ENCODE measurements at regions not wholly inside any gene's neighbourhood (a gene's known extent, or its start where the extent isn't known, plus 50 kb on each side); places are given as distances from the start of the nearest gene placed in this dataset.

GRCh38 chr21:26394341-26394740, 178.7 kb downstream of the CYYR1 start (continued):
- TF ChIP-seq GMEB1 (CRISPR knock-in tag; IDR thresholded peaks at IDR 0.05) (no peak), HMG20B (CRISPR knock-in tag; IDR thresholded peaks at IDR 0.05) (no peak)
- TF ChIP-seq, protein P1, sequence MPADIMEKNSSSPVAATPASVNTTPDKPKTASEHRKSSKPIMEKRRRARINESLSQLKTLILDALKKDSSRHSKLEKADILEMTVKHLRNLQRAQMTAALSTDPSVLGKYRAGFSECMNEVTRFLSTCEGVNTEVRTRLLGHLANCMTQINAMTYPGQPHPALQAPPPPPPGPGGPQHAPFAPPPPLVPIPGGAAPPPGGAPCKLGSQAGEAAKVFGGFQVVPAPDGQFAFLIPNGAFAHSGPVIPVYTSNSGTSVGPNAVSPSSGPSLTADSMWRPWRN (IDR thresholded peaks at IDR 0.05; ENCODE audit: low read depth): no peak

DNA sequence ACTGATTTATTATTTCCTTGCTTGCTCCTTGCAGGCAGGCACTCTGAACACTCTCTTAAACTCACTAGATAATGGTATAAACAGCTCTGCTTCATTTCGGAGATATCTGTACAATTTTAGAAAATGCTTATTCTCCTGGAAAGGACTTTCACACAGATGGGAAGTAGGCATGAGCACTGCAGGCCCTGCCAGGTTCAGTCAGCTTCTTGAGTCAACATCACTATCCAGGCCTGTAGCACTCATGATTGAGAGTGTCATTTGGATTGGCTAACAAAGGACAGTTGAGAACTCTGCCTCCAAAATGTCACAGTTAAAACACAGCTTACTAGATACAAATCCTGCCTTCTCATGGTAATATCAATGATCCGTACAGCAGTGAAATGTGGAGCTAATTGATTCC, 181.9 kb downstream of the CYYR1 start:
- intact Hi-C loops (cut with micrococcal nuclease) (no loop called here), in situ Hi-C loops (cut with MboI) (no loop called here)
- whole genome bisulfite sequencing (ENCODE audit: insufficient coverage, low coverage, missing lambda C conversion rate): 0% methylated on average over 2 of the region's 2 CpGs
- Histone ChIP-seq H3K79me2 (ENCODE audit: control insufficient read depth, insufficient read depth, low read length) (no peaks in the 10 kb centered on the region), H2AFZ (ENCODE audit: low read depth, low read length) (no peak overlapping the region), H4K20me1 (replicated peaks; ENCODE audit: control insufficient read depth, insufficient read depth, low read length) (no peaks in the 10 kb centered on the region), H3K4me3 (no peak overlapping the region), H3K4me1 (replicated peaks in 1 of 2; ENCODE audit: control insufficient read depth in 2 of 2, insufficient read depth in 2 of 2, low read length in 2 of 2) (no peaks in the 10 kb centered on the region), H3K9me1 (ENCODE audit: control insufficient read depth, insufficient read depth, low read length) (no peaks in the 10 kb centered on the region), H3K9ac (ENCODE audit: insufficient read depth in 1 of 2, low read depth in 2 of 2, low read length in 2 of 2) (no peak overlapping the region), H3K4me2 (ENCODE audit: insufficient read depth, low read length) (no peak overlapping the region), H3K27ac (ENCODE audit: extremely low read depth, low read depth, low read length) (no peak overlapping the region), H3K36me3 (ENCODE audit: control insufficient read depth, insufficient read depth, low read length) (no peaks in the 10 kb centered on the region), H3K27me3 (ENCODE audit: control insufficient read depth in 2 of 2, insufficient read depth in 2 of 2, low read length in 2 of 2) (no peaks in the 10 kb centered on the region), H3K9me3 (replicated peaks; ENCODE audit: control insufficient read depth, insufficient read depth, low read depth, low read length) (peaks cover 2% of the 10 kb centered on the region; the same call in 1 of the 2 replicates)
- ATAC-seq (no peak), DNase-seq (ENCODE audit: extremely low read depth in 1 of 4, low spot score in 3 of 4) (no peak), FAIRE-seq (no peak)
- POLR2A ChIA-PET: no interaction called here
- no peak for TF ChIP-seq MECOM (CRISPR knock-in tag; IDR thresholded peaks at IDR 0.05)
- no peak for TF ChIP-seq E2F5 (CRISPR knock-in tag; IDR thresholded peaks at IDR 0.05)
- TF ChIP-seq ZNF780A (CRISPR knock-in tag; IDR thresholded peaks at IDR 0.05): no peak
- no peak for TF ChIP-seq STAT5A (IDR thresholded peaks at IDR 0.05; ENCODE audit: borderline replicate concordance, low read length)
- TF ChIP-seq ZNF436 (CRISPR knock-in tag; IDR thresholded peaks at IDR 0.05): no peak
- TF ChIP-seq ZNF316 (IDR thresholded peaks at IDR 0.05): no peak
- no peak for TF ChIP-seq ZNF175 (CRISPR knock-in tag; IDR thresholded peaks at IDR 0.05; ENCODE audit: low read depth)
- TF ChIP-seq XRCC5 (IDR thresholded peaks at IDR 0.05; ENCODE audit: low read depth, low read length): no peak
- no peak for TF ChIP-seq TSC22D4 (tag; IDR thresholded peaks at IDR 0.05)
- no peak for TF ChIP-seq SMAD1 (IDR thresholded peaks at IDR 0.05; ENCODE audit: low read depth, low read length, partially characterized antibody)
- no peak for TF ChIP-seq HNRNPK (IDR thresholded peaks at IDR 0.05; ENCODE audit: low read depth, low read length, poor library complexity, severe bottlenecking)
- TF ChIP-seq HIVEP1 (CRISPR knock-in tag; IDR thresholded peaks at IDR 0.05): no peak
- TF ChIP-seq NONO (IDR thresholded peaks at IDR 0.05; ENCODE audit: low read depth in 2 of 2, low read length in 1 of 2): no peak
- TF ChIP-seq ZNF280B (CRISPR knock-in tag; IDR thresholded peaks at IDR 0.05): no peak
- no peak for TF ChIP-seq ZNF778 (CRISPR knock-in tag; IDR thresholded peaks at IDR 0.05)
- CTCF ChIA-PET (ENCODE audit: low intra/inter-chr PET ratio): no interaction called here
- BruUV-seq (replicated peaks): no TSS peak
